KMS-11 (cell line): ENCODE measurements at regions not wholly inside any gene's neighbourhood (a gene's known extent, or its start where the extent isn't known, plus 50 kb on each side); places are given as distances from the start of the nearest gene placed in this dataset.

Experiments
- H2AFZ ChIP-seq: fragments of 200-600 bp; sonication (generic); 2 replicates; pipeline ENCODE4 v1.6.1; 2016; ENCODE audit warnings: antibody characterized with exemption, mixed run types, low read depth
- H3K27ac ChIP-seq: fragments of 200-600 bp; sonication (generic); 2 replicates; pipeline ENCODE4 v1.6.1; 2016; ENCODE audit warnings: mild to moderate bottlenecking, mixed run types
- H3K27me3 ChIP-seq: fragments of 200-600 bp; sonication (generic); 2 replicates; pipeline ENCODE4 v1.6.1; 2017; ENCODE audit warnings: mild to moderate bottlenecking, low read depth, mixed run types, moderate library complexity; ENCODE audit not compliant: insufficient read depth
- H3K36me3 ChIP-seq: fragments of 200-600 bp; sonication (generic); 2 replicates; pipeline ENCODE4 v1.6.1; 2017; ENCODE audit warnings: mild to moderate bottlenecking, mixed run types; ENCODE audit not compliant: insufficient read depth
- H3K4me1 ChIP-seq: fragments of 200-600 bp; sonication (generic); 2 replicates; pipeline ENCODE4 v1.6.1; 2016; ENCODE audit warnings: mild to moderate bottlenecking, low read depth, mixed run types; ENCODE audit not compliant: poor library complexity, severe bottlenecking
- H3K4me2 ChIP-seq: fragments of 200-600 bp; sonication (generic); 2 replicates; pipeline ENCODE4 v1.7.0; 2016; ENCODE audit warnings: mild to moderate bottlenecking, mixed run types
- H3K4me3 ChIP-seq: fragments of 200-600 bp; sonication (generic); IDR thresholded peaks from 2 replicates; pipeline ENCODE4 v1.6.1; 2017; ENCODE audit warnings: low read depth, low read length, mixed read lengths; ENCODE audit not compliant: insufficient read depth
- H3K79me2 ChIP-seq: fragments of 200-600 bp; sonication (generic); 2 replicates; pipeline ENCODE4 v1.6.1; 2016; ENCODE audit warnings: low read depth, mixed run types; ENCODE audit not compliant: insufficient read depth
- H3K9ac ChIP-seq: fragments of 200-600 bp; sonication (generic); 2 replicates; pipeline ENCODE4 v1.6.1; 2016; ENCODE audit warnings: mild to moderate bottlenecking, mixed run types
- H4K20me1 ChIP-seq: fragments of 200-600 bp; sonication (generic); 2 replicates; pipeline ENCODE4 v1.6.1; 2016; ENCODE audit warnings: mild to moderate bottlenecking, mixed run types; ENCODE audit not compliant: insufficient read depth
- CTCF ChIP-seq: fragments of 200-600 bp; sonication (generic); conservative IDR thresholded peaks from 2 replicates; pipeline ENCODE4 v1.6.1; 2017; ENCODE audit warnings: low read depth, mild to moderate bottlenecking, antibody characterized with exemption, low read length, moderate library complexity, mixed read lengths

DNA sequence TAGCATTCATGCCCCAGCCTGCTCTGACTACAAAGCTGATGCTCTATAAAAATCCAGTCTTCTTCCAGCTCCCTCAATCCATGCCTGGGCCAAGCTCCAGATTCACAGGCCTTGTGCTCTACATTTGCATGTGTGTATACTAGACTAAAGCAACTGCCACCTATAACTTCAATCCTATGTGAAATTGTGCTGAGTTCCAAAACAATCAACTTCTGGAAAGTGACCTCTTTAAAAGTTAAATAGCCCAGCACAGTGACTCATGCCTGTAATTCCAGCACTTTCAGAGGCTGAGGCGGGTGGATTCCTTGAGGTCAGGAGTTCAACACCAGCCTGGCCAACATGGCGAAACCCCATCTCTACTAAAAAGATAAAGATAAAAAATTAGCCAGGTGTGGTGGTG, 114.3 kb upstream of the ZC3H12C start:
- TF ChIP-seq CTCF: no peak
- no peak overlapping the region for H2AFZ ChIP-seq

DNA sequence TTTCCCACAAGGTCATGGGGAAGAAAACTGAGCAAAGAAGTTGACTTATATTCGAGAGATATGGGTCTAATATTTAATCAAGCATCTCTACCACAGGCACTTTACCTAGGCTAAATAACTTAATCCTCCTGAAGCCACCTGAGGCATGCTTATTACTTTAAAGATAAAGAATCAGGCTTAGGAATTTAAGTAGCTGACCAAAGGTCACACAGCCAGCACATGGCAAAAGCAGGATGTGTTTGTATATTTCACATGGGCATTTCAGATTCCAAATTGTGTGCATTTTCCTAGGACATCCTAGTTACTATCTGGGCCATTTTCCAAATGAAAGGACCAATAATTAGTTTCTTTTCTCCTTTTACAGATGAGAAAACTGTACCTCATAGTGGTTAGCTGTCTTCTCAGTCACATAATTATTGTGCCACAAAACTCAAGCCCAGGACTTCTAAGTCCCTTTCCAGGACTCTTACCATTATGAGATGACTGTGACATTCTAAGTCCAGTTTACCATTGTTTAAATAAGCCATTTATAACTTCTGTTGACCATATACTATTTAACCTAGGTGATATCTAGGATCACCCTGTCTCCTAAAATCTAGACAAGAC, 112.1 kb upstream of the ZC3H12C start:
- Histone ChIP-seq H2AFZ (no peak overlapping the region), H3K4me3 (no peak overlapping the region), H3K4me1 (peaks cover 53% of the 10 kb centered on the region), H3K36me3 (no peaks in the 10 kb centered on the region), H3K27ac (no peak overlapping the region), H4K20me1 (no peaks in the 10 kb centered on the region), H3K79me2 (no peaks in the 10 kb centered on the region), H3K9ac (no peak overlapping the region), H3K4me2 (no peak overlapping the region), H3K27me3 (no peaks in the 10 kb centered on the region)
- TF ChIP-seq CTCF: no peak

More for the DNA sequence above, 114.3 kb upstream of the ZC3H12C start:
- Histone ChIP-seq H3K36me3 (no peaks in the 10 kb centered on the region), H3K27ac (no peak overlapping the region), H3K79me2 (no peaks in the 10 kb centered on the region), H3K4me2 (no peak overlapping the region), H3K9ac (no peak overlapping the region), H3K4me3 (no peak overlapping the region), H3K4me1 (peaks cover 54% of the 10 kb centered on the region), H4K20me1 (no peaks in the 10 kb centered on the region), H3K27me3 (no peaks in the 10 kb centered on the region)

DNA sequence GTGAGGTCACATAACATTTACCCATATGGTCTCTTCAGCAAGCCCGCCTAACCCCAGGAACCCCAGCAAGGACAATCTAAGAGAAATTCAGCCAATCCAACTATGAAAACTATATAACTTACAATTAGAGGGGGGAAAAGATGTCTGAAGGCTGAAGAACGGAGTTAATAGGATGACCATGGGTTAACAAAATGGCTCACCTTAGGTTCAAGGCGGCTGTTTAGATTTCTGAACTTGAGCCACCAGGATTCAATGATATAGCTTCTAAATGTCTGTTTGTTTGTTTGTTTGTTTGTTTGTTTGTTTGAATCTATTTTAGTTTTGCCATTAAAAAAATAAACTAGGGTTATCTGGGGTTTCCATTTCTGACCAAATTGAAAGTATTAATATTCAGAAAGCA, 109.8 kb upstream of the ZC3H12C start:
- H3K27ac ChIP-seq: no peak overlapping the region
- H3K4me2 ChIP-seq: 0 out of 2 replicates have a peak overlapping the region, but pooled peaks have one; percentile 65
- no peaks in the 10 kb centered on the region for H3K79me2 ChIP-seq
- no peak for TF ChIP-seq CTCF
- H4K20me1 ChIP-seq: no peaks in the 10 kb centered on the region
- no peaks in the 10 kb centered on the region for H3K36me3 ChIP-seq
- H3K4me1 ChIP-seq: peaks cover 53% of the 10 kb centered on the region
- H3K9ac ChIP-seq: no peak overlapping the region
- H3K27me3 ChIP-seq: no peaks in the 10 kb centered on the region
- no peak overlapping the region for H3K4me3 ChIP-seq
- no peak overlapping the region for H2AFZ ChIP-seq

- H3K9ac ChIP-seq: peak overlapping the region; percentile 41; the same call in 1 of the 2 replicates
- TF ChIP-seq CTCF: no peak
- H2AFZ ChIP-seq: peak overlapping the region; percentile 54; the same call in 1 of the 2 replicates
- H3K4me1 ChIP-seq: peaks cover 53% of the 10 kb centered on the region
- H3K4me3 ChIP-seq: no peak overlapping the region
- H3K4me2 ChIP-seq: peak overlapping the region; percentile 65
- H3K36me3 ChIP-seq: no peaks in the 10 kb centered on the region
- H3K27me3 ChIP-seq: no peaks in the 10 kb centered on the region
- H3K79me2 ChIP-seq: no peaks in the 10 kb centered on the region
- H4K20me1 ChIP-seq: no peaks in the 10 kb centered on the region
- peak overlapping the region; percentile 57 for H3K27ac ChIP-seq
Measured at GRCh38 chr11:109984634-109985289, 108.4 kb upstream of the ZC3H12C start.
